B cell (primary cell): ENCODE measurements at regions not wholly inside any gene's neighbourhood (a gene's known extent, or its start where the extent isn't known, plus 50 kb on each side); places are given as distances from the start of the nearest gene placed in this dataset.

Experiments used
- ATAC-seq: fragments of 200-7000 bp; cut with Tn5 transposase; one replicate; pipeline ENCODE4 v1.10.0; 2021; ENCODE audit warnings: low read depth, mild to moderate bottlenecking, moderate number of reproducible peaks, moderate library complexity
- CTCF ChIA-PET: fragments of 350-600 bp; sonication (Branson Sonifier 250); formaldehyde crosslinking; loops from one replicate; lab custom pipeline; 2021; ENCODE audit warnings: antibody characterized with exemption, inconsistent platforms; lab: Charles Lee
- POLR2A ChIA-PET: fragments of 350-600 bp; sonication (Branson Sonifier 250); formaldehyde crosslinking; loops from one replicate; lab custom pipeline; 2021; ENCODE audit warnings: antibody characterized with exemption; lab: Charles Lee
- DNase-seq: peaks from one replicate; pipeline ENCODE4 v3.0.0; 2013
- H2AFZ ChIP-seq: 2 replicates; pipeline ENCODE4 v1.6.1; 2012; ENCODE audit warnings: mild to moderate bottlenecking, low read depth, low read length; ENCODE audit not compliant: insufficient read depth, poor library complexity, severe bottlenecking
- H3K27ac ChIP-seq, 2 donors: 1 replicate in 1 of 2; 2 replicates in 1 of 2; pipeline ENCODE4 v1.5.1; 2012 to 2013; ENCODE audit warnings: low read length in 2 of 2, mild to moderate bottlenecking in 2 of 2, moderate library complexity in 1 of 2
- H3K27me3 ChIP-seq, 4 experiments: fragments of 200-600 bp in 1 of 4; sonication (generic) in 1 of 4; replicated peaks in 1 of 4; 1 replicate in 2 of 4; 2 replicates in 2 of 4; pipeline versions ENCODE4 v1.6.1 to v1.7.0; 2013 to 2016; ENCODE audit warnings: low read length in 3 of 4, mild to moderate bottlenecking in 2 of 4, mixed read lengths in 1 of 4, moderate library complexity in 1 of 4; ENCODE audit not compliant: insufficient read depth in 4 of 4, control insufficient read depth in 3 of 4; ENCODE audit errors: control extremely low read depth in 1 of 4
- H3K36me3 ChIP-seq, 2 experiments: replicated peaks in 1 of 2; 1 replicate in 1 of 2; 2 replicates in 1 of 2; pipeline versions ENCODE4 v1.6.1 to v1.7.1; 2013; ENCODE audit warnings: low read length in 1 of 2; ENCODE audit not compliant: insufficient read depth in 2 of 2, control insufficient read depth in 1 of 2; ENCODE audit errors: control extremely low read depth in 1 of 2, extremely low read depth in 1 of 2
- H3K4me1 ChIP-seq, 2 donors: fragments of 200-600 bp in 1 of 2; sonication (generic) in 1 of 2; 1 replicate in 1 of 2; 2 replicates in 1 of 2; pipeline versions ENCODE4 v1.5.1 to v1.6.1; 2013 to 2017; ENCODE audit warnings: low read length in 2 of 2; ENCODE audit not compliant: control insufficient read depth in 2 of 2, insufficient read depth in 2 of 2
- H3K4me2 ChIP-seq: replicated peaks from 2 replicates; pipeline ENCODE3; 2012; ENCODE audit warnings: mild to moderate bottlenecking, low read depth, low read length; ENCODE audit not compliant: poor library complexity, severe bottlenecking
- H3K4me3 ChIP-seq, 5 experiments: fragments of 200-600 bp in 1 of 5; sonication (generic) in 1 of 5; 1 replicate in 3 of 5; 2 replicates in 2 of 5; pipeline versions ENCODE4 v1.5.1 to v1.7.0; 2011 to 2016; ENCODE audit warnings: low read length in 4 of 5, mild to moderate bottlenecking in 4 of 5, low read depth in 2 of 5, control low read depth in 1 of 5, moderate library complexity in 1 of 5; ENCODE audit not compliant: insufficient read depth in 1 of 5; ENCODE audit errors: control extremely low read depth in 1 of 5, extremely low read depth in 1 of 5
- H3K79me2 ChIP-seq: fragments of 200-600 bp; sonication (generic); one replicate; pipeline ENCODE4 v1.6.0; 2016; ENCODE audit warnings: low read length; ENCODE audit not compliant: control insufficient read depth, insufficient read depth
- H3K9ac ChIP-seq: fragments of 200-600 bp; sonication (generic); 2 replicates; pipeline ENCODE4 v1.6.1; 2017; ENCODE audit warnings: mild to moderate bottlenecking, low read length, moderate library complexity
- H3K9me3 ChIP-seq, 3 donors: one replicate each; pipeline versions ENCODE4 v1.6.1 to v1.7.1; 2013; ENCODE audit warnings: low read length in 2 of 3; ENCODE audit not compliant: control insufficient read depth in 2 of 3, insufficient read depth in 1 of 3; ENCODE audit errors: control extremely low read depth in 1 of 3
- H4K20me1 ChIP-seq: 2 replicates; pipeline ENCODE4 v1.6.0; 2012; ENCODE audit warnings: mild to moderate bottlenecking, low read length; ENCODE audit not compliant: insufficient read depth, control insufficient read depth, poor library complexity, severe bottlenecking
- H3K27ac Mint-ChIP-seq: one replicate; pipeline ENCODE4 v1.8.0; 2021; ENCODE audit warnings: mixed read lengths
- H3K27me3 Mint-ChIP-seq: one replicate; pipeline ENCODE4 v1.8.0; 2021; ENCODE audit warnings: mixed read lengths
- H3K4me1 Mint-ChIP-seq: one replicate; pipeline ENCODE4 v1.8.0; 2021; ENCODE audit warnings: mixed read lengths
- H3K4me3 Mint-ChIP-seq: one replicate; pipeline ENCODE4 v1.8.0; 2021; ENCODE audit warnings: mixed read lengths
- H3K9me3 Mint-ChIP-seq: one replicate; pipeline ENCODE4 v1.8.0; 2022; ENCODE audit warnings: mixed read lengths; ENCODE audit not compliant: insufficient read depth
- CTCF ChIP-seq: fragments of 200-600 bp; IDR thresholded peaks from one replicate; pipeline ENCODE4 v1.8.0; 2022; ENCODE audit warnings: antibody characterized with exemption, mild to moderate bottlenecking
- EZH2 ChIP-seq: IDR thresholded peaks from 2 replicates; pipeline ENCODE4 v1.6.1; 2012; ENCODE audit warnings: borderline replicate concordance, low read depth, mild to moderate bottlenecking, moderate library complexity, low read length; ENCODE audit not compliant: insufficient read depth, poor library complexity, severe bottlenecking
- WGBS: methylation state at CpG from one replicate; pipeline ENCODE4 v1.1.5; 2013; ENCODE audit warnings: missing lambda C conversion rate; ENCODE audit not compliant: insufficient coverage; 5-methylcytosine and 5-hydroxymethylcytosine counted together
- intact Hi-C: fragments of 100-400 bp; cut with micrococcal nuclease; formaldehyde crosslinking; loops from one replicate; pipeline ENCODE4 v1.10.0; 2022

GRCh38 chr3:20264900-20265567 is 79.0 kb upstream of the SGO1 start:
- Mint-ChIP-seq H3K27me3 (no peaks in the 10 kb centered on the region), H3K4me3 (no peak overlapping the region), H3K27ac (no peak overlapping the region), H3K9me3 (peaks cover 10% of the 10 kb centered on the region), H3K4me1 (no peaks in the 10 kb centered on the region)
- Histone ChIP-seq H3K4me1 (no peaks in the 10 kb centered on the region), H3K36me3 (no peaks in the 10 kb centered on the region), H3K27me3 (no peaks in the 10 kb centered on the region), H2AFZ (no peak overlapping the region), H3K9me3 (peaks cover 0 to 6% (median 0%) of the 10 kb centered on the region in 3 donors), H3K4me3 (no peak overlapping the region), H4K20me1 (no peaks in the 10 kb centered on the region), H3K9ac (no peak overlapping the region), H3K79me2 (no peaks in the 10 kb centered on the region), H3K4me2 (no peak overlapping the region), H3K27ac (no peak overlapping the region)
- no peak for TF ChIP-seq EZH2
- no peak for TF ChIP-seq CTCF
- CTCF ChIA-PET: no interaction called here
- WGBS: 97% methylated on average over 9 of the region's 11 CpGs
- ATAC-seq (no peak), DNase-seq (no peak)
- intact Hi-C loops: no loop called here
- POLR2A ChIA-PET: no interaction called here

GRCh38 chr3:20258371-20258770 is 72.4 kb upstream of the SGO1 start:
- Histone ChIP-seq H3K9ac (no peak overlapping the region), H4K20me1 (no peaks in the 10 kb centered on the region), H3K9me3 (peaks cover 0 to 9% (median 0%) of the 10 kb centered on the region in 3 donors), H2AFZ (no peak overlapping the region), H3K27ac (no peak overlapping the region), H3K4me1 (peaks cover 0 to 12% of the 10 kb centered on the region in 2 donors), H3K4me3 (no peak overlapping the region), H3K36me3 (no peaks in the 10 kb centered on the region), H3K4me2 (no peak overlapping the region), H3K79me2 (no peaks in the 10 kb centered on the region), H3K27me3 (no peaks in the 10 kb centered on the region)
- no peaks in the 10 kb centered on the region for H3K9me3 Mint-ChIP-seq
- no peak for DNase-seq
- H3K4me3 Mint-ChIP-seq: no peak overlapping the region
- H3K27me3 Mint-ChIP-seq: no peaks in the 10 kb centered on the region
- TF ChIP-seq CTCF: no peak
- no peak for TF ChIP-seq EZH2
- peaks cover 15% of the 10 kb centered on the region for H3K4me1 Mint-ChIP-seq
- no peak for ATAC-seq
- ChIA-PET CTCF (no interaction called here), POLR2A (no interaction called here)
- intact Hi-C loops: no loop called here
- no peak overlapping the region for H3K27ac Mint-ChIP-seq
- WGBS: no CpG with 5 or more reads among the region's 1 CpG
